Lung (tissue), 11 donors: ENCODE measurements at regions not wholly inside any gene's neighbourhood (a gene's known extent, or its start where the extent isn't known, plus 50 kb on each side); places are given as distances from the start of the nearest gene placed in this dataset.

ENCODE experiments used
- ATAC-seq: fragments of 200-7000 bp; cut with Tn5 transposase; one replicate; pipeline ENCODE4 v1.9.1; 2020; ENCODE audit warnings: moderate number of reproducible peaks; ENCODE audit not compliant: insufficient read depth, low FRiP score
- DNase-seq, 3 donors: peaks; one replicate each; pipeline ENCODE4 v3.0.0-alpha.2; 2013 to 2017
- H3K27ac ChIP-seq, 2 donors: one replicate each; pipeline ENCODE4 v1.5.1; 2013; ENCODE audit warnings: mild to moderate bottlenecking in 2 of 2, moderate library complexity in 2 of 2, control low read depth in 1 of 2, inconsistent platforms in 1 of 2, low read depth in 1 of 2, low read length in 1 of 2
- H3K27me3 ChIP-seq, 3 donors: one replicate each; pipeline ENCODE4 v1.5.1; 2013; ENCODE audit warnings: low read length in 2 of 3; ENCODE audit not compliant: control insufficient read depth in 3 of 3, insufficient read depth in 3 of 3
- H3K36me3 ChIP-seq, 4 donors: one replicate each; pipeline ENCODE4 v1.5.1; 2013; ENCODE audit warnings: low read length in 4 of 4, mild to moderate bottlenecking in 1 of 4, moderate library complexity in 1 of 4; ENCODE audit not compliant: control insufficient read depth in 4 of 4, insufficient read depth in 4 of 4
- H3K4me1 ChIP-seq, 5 donors: one replicate each; pipeline ENCODE4 v1.5.1; 2013; ENCODE audit warnings: low read length in 5 of 5, mild to moderate bottlenecking in 2 of 5, moderate library complexity in 1 of 5; ENCODE audit not compliant: control insufficient read depth in 5 of 5, insufficient read depth in 5 of 5
- H3K4me3 ChIP-seq: one replicate; pipeline ENCODE4 v1.5.1; 2013; ENCODE audit warnings: mild to moderate bottlenecking, control low read depth, moderate library complexity
- H3K9ac ChIP-seq, 2 donors: one replicate each; pipeline ENCODE4 v1.5.1; 2013; ENCODE audit warnings: low read length in 2 of 2, control low read depth in 1 of 2; ENCODE audit not compliant: insufficient read depth in 1 of 2
- H3K9me3 ChIP-seq, 4 donors: one replicate each; pipeline ENCODE4 v1.5.1; 2013; ENCODE audit warnings: low read length in 3 of 4, mild to moderate bottlenecking in 1 of 4, moderate library complexity in 1 of 4; ENCODE audit not compliant: control insufficient read depth in 4 of 4, insufficient read depth in 3 of 4
- WGBS, 2 donors: extraction: QIAGEN DNeasy Blood & Tissue Kit; methylation state at CpG; one replicate each; pipeline ENCODE4 v1.1.7; 2013; 5-methylcytosine and 5-hydroxymethylcytosine counted together
- TF ChIP-seq, protein P1 (sequence below): IDR thresholded peaks from 2 replicates; pipeline ENCODE4 v1.5.1; 2012; ENCODE audit warnings: mild to moderate bottlenecking; ENCODE audit errors: control extremely low read depth, extremely low read depth
- donor health status: control.
- donor health status: control.
- donor health status: Bipolar disorder and iron deficiency.
- donor health status: healthy.
- donor health status: DM: yes; HTN: yes; CAD: no.

DNA sequence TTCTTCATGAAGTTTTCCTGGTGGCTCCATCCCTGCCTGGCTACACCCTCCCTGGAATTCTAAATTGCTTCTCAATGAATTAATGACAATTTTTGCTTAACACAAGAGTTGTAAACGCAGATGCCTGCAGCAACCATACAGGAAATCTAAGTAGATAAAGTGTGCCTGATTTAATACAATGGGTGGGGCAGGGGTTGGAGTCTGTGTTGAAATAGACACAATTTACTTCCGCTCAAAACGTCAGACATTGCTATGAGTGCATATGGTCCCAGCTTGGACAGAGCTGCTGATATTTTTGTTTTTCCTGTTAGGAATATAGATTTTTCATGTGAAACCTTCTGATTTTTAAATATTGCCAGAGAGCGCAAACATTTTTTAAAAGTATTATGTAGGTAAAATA is 1235.0 kb upstream of the SORCS1 start:
- H3K27ac ChIP-seq: no peak overlapping the region
- H3K9ac ChIP-seq: no peak overlapping the region
- no peaks in the 10 kb centered on the region for H3K4me1 ChIP-seq
- H3K4me3 ChIP-seq: no peak overlapping the region
- ATAC-seq: no peak
- no peak for DNase-seq
- H3K36me3 ChIP-seq: no peaks in the 10 kb centered on the region
- TF ChIP-seq, protein P1, sequence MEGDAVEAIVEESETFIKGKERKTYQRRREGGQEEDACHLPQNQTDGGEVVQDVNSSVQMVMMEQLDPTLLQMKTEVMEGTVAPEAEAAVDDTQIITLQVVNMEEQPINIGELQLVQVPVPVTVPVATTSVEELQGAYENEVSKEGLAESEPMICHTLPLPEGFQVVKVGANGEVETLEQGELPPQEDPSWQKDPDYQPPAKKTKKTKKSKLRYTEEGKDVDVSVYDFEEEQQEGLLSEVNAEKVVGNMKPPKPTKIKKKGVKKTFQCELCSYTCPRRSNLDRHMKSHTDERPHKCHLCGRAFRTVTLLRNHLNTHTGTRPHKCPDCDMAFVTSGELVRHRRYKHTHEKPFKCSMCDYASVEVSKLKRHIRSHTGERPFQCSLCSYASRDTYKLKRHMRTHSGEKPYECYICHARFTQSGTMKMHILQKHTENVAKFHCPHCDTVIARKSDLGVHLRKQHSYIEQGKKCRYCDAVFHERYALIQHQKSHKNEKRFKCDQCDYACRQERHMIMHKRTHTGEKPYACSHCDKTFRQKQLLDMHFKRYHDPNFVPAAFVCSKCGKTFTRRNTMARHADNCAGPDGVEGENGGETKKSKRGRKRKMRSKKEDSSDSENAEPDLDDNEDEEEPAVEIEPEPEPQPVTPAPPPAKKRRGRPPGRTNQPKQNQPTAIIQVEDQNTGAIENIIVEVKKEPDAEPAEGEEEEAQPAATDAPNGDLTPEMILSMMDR: no peak
- 69 to 75% methylated on average over 4 of the region's 4 CpGs for WGBS, 2 donors
- H3K27me3 ChIP-seq: no peaks in the 10 kb centered on the region
- H3K9me3 ChIP-seq: no peaks in the 10 kb centered on the region

DNA sequence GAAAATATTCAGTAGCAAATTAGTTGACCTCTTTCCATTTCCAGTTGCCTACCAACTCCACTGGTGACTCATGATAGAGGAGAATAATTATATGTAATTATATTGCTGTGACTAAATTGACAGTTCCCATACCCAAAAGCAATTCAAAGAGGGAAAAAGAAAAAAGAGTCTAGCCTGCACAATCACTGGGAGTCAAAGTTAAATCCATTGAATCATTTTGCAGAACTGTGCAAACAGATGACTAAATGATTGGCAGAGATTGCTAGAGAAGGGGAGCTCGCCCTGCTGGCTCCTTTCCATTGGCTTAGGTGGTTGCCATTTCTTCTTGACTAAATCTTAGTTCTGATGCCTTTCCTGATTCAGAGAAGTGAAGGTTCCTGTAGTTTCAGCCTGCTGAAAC is 1228.6 kb upstream of the SORCS1 start:
- H3K36me3 ChIP-seq: no peaks in the 10 kb centered on the region
- no peak overlapping the region for H3K9ac ChIP-seq
- 42 to 67% methylated on average over 1 of the region's 1 CpG for whole genome bisulfite sequencing, 2 donors
- H3K27ac ChIP-seq: no peak overlapping the region
- no peaks in the 10 kb centered on the region for H3K4me1 ChIP-seq
- DNase-seq (no peak), ATAC-seq (no peak)
- no peak overlapping the region for H3K4me3 ChIP-seq
- no peaks in the 10 kb centered on the region for H3K9me3 ChIP-seq
- TF ChIP-seq, protein P1: no peak
- H3K27me3 ChIP-seq: no peaks in the 10 kb centered on the region

DNA sequence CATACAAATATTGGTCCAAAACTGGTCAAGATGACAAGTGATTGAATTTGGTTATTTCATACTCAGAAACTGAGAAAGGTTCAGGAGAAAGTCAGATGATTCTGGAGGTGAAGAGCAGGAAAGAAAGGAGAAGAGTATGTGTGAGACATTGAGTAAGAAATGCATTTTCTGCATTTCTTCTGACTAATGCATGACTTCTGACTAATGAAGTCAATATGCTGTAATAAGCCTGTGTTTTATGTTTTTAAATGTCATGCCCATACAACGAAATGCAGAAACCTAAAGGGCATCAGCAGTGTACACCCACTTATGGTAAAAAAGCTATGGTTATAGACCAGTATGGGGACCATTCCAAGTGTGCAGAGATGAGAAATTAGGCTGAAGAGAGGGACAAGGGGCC is 1227.8 kb upstream of the SORCS1 start:
- Histone ChIP-seq H3K27me3 (no peaks in the 10 kb centered on the region), H3K9me3 (no peaks in the 10 kb centered on the region), H3K27ac (no peak overlapping the region), H3K36me3 (no peaks in the 10 kb centered on the region), H3K4me3 (no peak overlapping the region), H3K4me1 (no peaks in the 10 kb centered on the region), H3K9ac (no peak overlapping the region)
- ATAC-seq (no peak), DNase-seq (no peak)
- 59 to 76% methylated on average over 1 of the region's 1 CpG for WGBS, 2 donors
- TF ChIP-seq, protein P1: no peak

DNA sequence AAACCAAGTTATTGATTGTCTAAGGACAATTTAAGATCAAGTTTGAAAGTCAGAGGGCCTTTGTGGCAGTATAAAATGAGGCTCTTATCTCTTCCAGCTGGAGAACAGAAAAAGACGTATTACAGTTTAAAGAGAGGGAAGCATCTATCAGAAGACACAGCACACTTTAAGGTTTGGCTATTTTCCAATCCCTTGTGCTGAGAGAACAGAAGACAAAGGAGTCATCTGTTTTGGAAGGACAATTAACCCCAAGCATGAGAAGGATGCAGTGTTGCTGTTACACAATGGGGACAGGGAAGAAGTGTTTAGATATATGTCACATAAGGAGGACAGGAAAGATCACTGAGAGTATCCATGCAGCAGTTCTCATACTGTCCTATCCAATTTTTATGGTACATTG is 1224.2 kb upstream of the SORCS1 start:
- WGBS, 2 donors: 36 to 59% methylated on average over 1 of the region's 1 CpG
- TF ChIP-seq, protein P1: no peak
- DNase-seq (no peak), ATAC-seq (no peak)
- H3K4me3 ChIP-seq: no peak overlapping the region
- no peak overlapping the region for H3K27ac ChIP-seq
- H3K9me3 ChIP-seq: no peaks in the 10 kb centered on the region
- no peaks in the 10 kb centered on the region for H3K27me3 ChIP-seq
- no peaks in the 10 kb centered on the region for H3K36me3 ChIP-seq
- H3K9ac ChIP-seq: no peak overlapping the region
- H3K4me1 ChIP-seq: no peaks in the 10 kb centered on the region
